ENCODE measurements at regions not wholly inside any gene's neighbourhood (a gene's known extent, or its start where the extent isn't known, plus 50 kb on each side); places are given as distances from the start of the nearest gene placed in this dataset.

DNA sequence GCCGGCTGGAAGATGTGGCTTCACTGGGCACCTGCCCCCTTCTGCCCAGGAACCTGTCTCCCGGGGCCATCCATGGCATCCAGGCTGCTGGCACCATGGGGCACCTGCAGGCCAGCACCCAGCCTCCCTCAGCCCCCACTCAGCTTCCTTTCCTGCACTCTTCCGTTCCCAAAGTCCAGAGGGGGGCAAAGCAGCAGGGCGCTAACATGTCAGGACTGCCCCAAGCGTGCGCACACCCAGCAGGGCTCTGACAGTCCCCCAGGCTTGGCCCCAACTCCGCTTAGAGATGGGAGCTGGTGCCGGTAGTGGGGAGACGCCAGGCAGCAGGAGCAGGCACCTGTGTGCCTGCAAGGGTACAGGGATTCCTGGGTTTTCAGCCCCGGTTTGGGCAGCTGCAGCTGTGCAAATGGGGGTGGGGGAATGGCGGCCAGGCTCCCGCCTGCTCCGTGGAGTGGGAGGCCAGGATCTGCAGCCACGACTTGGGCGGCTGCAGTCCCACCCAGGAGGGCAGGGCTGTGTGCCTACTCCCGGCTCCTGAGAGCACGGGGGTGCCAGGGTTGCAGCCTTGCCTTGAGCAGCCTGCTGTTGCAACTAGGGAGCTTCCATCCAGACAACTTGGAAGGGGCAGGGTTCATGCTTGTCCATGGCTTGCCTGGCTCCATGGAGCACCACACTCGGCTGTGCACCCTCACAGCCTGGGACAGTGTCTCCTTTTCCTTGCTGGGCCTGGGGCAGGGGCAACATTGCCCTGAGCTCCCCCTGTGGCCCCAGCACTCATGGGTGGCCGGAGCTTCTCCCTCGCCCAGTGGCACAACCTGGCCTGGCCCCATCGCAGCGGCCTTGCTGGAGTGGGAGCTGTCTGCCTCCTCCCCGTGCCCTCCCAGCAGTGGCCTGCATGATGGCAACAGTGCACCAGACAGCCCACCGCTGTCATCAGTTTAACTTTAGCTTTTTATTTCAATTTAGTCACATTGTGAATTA, 561.1 kb downstream of the MTRR start:
- Histone ChIP-seq H3K4me2 (ENCODE audit: low read length) (no peak overlapping the region), H3K9me3 (ENCODE audit: control insufficient read depth, insufficient read depth, low read length) (peaks cover 3% of the 10 kb centered on the region; the same call in 1 of the 2 replicates), H3K27me3 (ENCODE audit: control insufficient read depth, low read length) (no peaks in the 10 kb centered on the region), H3K4me1 (ENCODE audit: control insufficient read depth, low read length) (no peaks in the 10 kb centered on the region), H3K27ac (ENCODE audit: low read depth, low read length) (no peak overlapping the region), H3K79me2 (ENCODE audit: control insufficient read depth, low read length) (no peaks in the 10 kb centered on the region), H3K36me3 (ENCODE audit: control insufficient read depth, low read length) (no peaks in the 10 kb centered on the region), H3K4me3 (ENCODE audit: low read length) (no peak overlapping the region), H3K9me2 (replicated peaks; ENCODE audit: control insufficient read depth, low read length) (no peaks in the 10 kb centered on the region), H4K20me1 (ENCODE audit: control insufficient read depth, insufficient read depth, low read depth, low read length) (no peaks in the 10 kb centered on the region), H3F3A (ENCODE audit: control insufficient read depth, insufficient read depth) (no peaks in the 10 kb centered on the region)
- TF ChIP-seq, protein P1, sequence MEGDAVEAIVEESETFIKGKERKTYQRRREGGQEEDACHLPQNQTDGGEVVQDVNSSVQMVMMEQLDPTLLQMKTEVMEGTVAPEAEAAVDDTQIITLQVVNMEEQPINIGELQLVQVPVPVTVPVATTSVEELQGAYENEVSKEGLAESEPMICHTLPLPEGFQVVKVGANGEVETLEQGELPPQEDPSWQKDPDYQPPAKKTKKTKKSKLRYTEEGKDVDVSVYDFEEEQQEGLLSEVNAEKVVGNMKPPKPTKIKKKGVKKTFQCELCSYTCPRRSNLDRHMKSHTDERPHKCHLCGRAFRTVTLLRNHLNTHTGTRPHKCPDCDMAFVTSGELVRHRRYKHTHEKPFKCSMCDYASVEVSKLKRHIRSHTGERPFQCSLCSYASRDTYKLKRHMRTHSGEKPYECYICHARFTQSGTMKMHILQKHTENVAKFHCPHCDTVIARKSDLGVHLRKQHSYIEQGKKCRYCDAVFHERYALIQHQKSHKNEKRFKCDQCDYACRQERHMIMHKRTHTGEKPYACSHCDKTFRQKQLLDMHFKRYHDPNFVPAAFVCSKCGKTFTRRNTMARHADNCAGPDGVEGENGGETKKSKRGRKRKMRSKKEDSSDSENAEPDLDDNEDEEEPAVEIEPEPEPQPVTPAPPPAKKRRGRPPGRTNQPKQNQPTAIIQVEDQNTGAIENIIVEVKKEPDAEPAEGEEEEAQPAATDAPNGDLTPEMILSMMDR (IDR thresholded peaks at IDR 0.05; ENCODE audit: low read depth, low read length, poor library complexity, severe bottlenecking) = no peak
- no peak for TF ChIP-seq EZH2phosphoT487 (IDR thresholded peaks at IDR 0.05; ENCODE audit: borderline replicate concordance, low read length)

DNA sequence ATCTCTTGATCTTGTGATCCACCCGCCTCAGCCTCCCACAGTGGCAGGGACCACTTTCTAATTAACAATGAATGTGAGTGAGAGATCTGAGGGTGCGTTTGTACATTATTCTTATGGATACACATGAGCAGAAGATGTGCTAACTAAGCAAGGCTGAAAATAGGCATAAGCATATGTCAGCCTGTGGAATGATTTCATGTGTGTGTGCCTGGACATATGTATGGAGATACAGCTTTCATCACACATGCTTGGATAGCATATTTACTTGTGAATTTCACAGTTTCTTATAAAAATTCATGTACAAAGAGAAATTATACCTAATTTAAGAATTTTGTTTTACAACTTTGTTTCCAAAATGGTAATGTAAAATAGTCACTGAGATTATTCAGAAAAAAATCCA, 565.6 kb downstream of the MTRR start:
- Histone ChIP-seq H3F3A (ENCODE audit: control insufficient read depth, insufficient read depth) (no peaks in the 10 kb centered on the region), H3K79me2 (ENCODE audit: control insufficient read depth, low read length) (no peaks in the 10 kb centered on the region), H3K4me3 (ENCODE audit: low read length) (no peak overlapping the region), H3K36me3 (ENCODE audit: control insufficient read depth, low read length) (no peaks in the 10 kb centered on the region), H3K4me1 (ENCODE audit: control insufficient read depth, low read length) (no peaks in the 10 kb centered on the region), H3K4me2 (ENCODE audit: low read length) (no peak overlapping the region), H3K27ac (ENCODE audit: low read depth, low read length) (no peak overlapping the region), H3K9me3 (ENCODE audit: control insufficient read depth, insufficient read depth, low read length) (no peaks in the 10 kb centered on the region), H4K20me1 (ENCODE audit: control insufficient read depth, insufficient read depth, low read depth, low read length) (no peaks in the 10 kb centered on the region), H3K27me3 (ENCODE audit: control insufficient read depth, low read length) (no peaks in the 10 kb centered on the region), H3K9me2 (replicated peaks; ENCODE audit: control insufficient read depth, low read length) (no peaks in the 10 kb centered on the region)
- TF ChIP-seq EZH2phosphoT487 (IDR thresholded peaks at IDR 0.05; ENCODE audit: borderline replicate concordance, low read length) = no peak
- TF ChIP-seq, protein P1 (IDR thresholded peaks at IDR 0.05; ENCODE audit: low read depth, low read length, poor library complexity, severe bottlenecking) = no peak

DNA sequence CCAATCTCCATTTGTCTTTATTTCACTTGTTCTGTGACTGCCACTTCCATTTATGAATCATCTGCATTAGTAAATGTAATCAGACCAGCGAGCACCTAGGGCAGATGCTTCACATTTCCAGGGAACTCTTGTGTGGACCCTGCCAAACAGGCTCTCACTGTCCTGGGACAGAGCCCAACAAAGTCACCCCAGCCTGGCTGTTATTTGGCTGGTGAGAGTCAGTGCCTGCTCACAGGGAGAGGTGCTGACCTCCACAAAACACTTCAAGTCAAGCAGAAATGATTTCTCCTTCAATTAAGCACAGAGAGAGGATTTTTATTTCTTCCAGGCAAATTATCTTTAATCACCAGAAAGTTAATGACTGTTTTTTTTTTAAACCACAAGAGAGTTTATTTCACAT, 568.0 kb downstream of the MTRR start:
- TF ChIP-seq, protein P1 (IDR thresholded peaks at IDR 0.05; ENCODE audit: low read depth, low read length, poor library complexity, severe bottlenecking) = no peak
- TF ChIP-seq EZH2phosphoT487 (IDR thresholded peaks at IDR 0.05; ENCODE audit: borderline replicate concordance, low read length) = no peak

More for the DNA sequence above, 568.0 kb downstream of the MTRR start:
- H4K20me1 ChIP-seq (ENCODE audit: control insufficient read depth, insufficient read depth, low read depth, low read length) = no peaks in the 10 kb centered on the region
- no peak overlapping the region for H3K27ac ChIP-seq (ENCODE audit: low read depth, low read length)
- H3K4me3 ChIP-seq (ENCODE audit: low read length) = no peak overlapping the region
- no peaks in the 10 kb centered on the region for H3K4me1 ChIP-seq (ENCODE audit: control insufficient read depth, low read length)
- no peaks in the 10 kb centered on the region for H3K27me3 ChIP-seq (ENCODE audit: control insufficient read depth, low read length)
- no peaks in the 10 kb centered on the region for H3F3A ChIP-seq (ENCODE audit: control insufficient read depth, insufficient read depth)
- H3K79me2 ChIP-seq (ENCODE audit: control insufficient read depth, low read length) = no peaks in the 10 kb centered on the region
- no peaks in the 10 kb centered on the region for H3K9me3 ChIP-seq (ENCODE audit: control insufficient read depth, insufficient read depth, low read length)
- H3K9me2 ChIP-seq (replicated peaks; ENCODE audit: control insufficient read depth, low read length) = no peaks in the 10 kb centered on the region
- H3K4me2 ChIP-seq (ENCODE audit: low read length) = no peak overlapping the region
- no peaks in the 10 kb centered on the region for H3K36me3 ChIP-seq (ENCODE audit: control insufficient read depth, low read length)
